ENCODE measurements at regions not wholly inside any gene's neighbourhood (a gene's known extent, or its start where the extent isn't known, plus 50 kb on each side); places are given as distances from the start of the nearest gene placed in this dataset.

DNA sequence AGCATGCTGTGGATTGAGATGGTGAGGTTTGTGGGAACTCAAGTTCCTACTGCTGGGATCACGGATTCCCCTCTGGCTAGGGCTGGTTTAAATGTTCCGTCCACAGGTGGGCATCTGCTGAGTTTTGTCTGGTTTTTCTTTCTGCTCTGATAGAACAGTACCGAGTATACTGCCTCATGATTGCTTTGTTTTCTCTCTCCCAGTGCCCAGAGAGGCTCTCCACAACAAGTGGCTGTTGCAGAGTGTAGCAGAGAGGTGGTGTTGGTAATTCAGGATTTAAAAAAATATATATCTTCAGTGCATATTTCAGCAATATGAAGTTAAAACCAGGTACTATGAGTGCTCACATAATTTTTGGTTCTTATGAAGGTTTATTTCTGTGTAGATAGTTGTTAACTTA is 213.7 kb downstream of the TEX13C start:
- Histone ChIP-seq H3K4me3 (no peak overlapping the region), H3K79me2 (ENCODE audit: insufficient read depth) (no peaks in the 10 kb centered on the region), H3K9me2 (ENCODE audit: insufficient read depth) (no peaks in the 10 kb centered on the region), H3F3A (ENCODE audit: insufficient read depth) (no peaks in the 10 kb centered on the region), H3K4me1 (ENCODE audit: insufficient read depth) (no peaks in the 10 kb centered on the region), H3K9ac (no peak overlapping the region), H3K4me2 (ENCODE audit: unreplicated experiment) (no peak overlapping the region), H3K27me3 (replicated peaks; ENCODE audit: insufficient read depth) (no peaks in the 10 kb centered on the region), H3K9me3 (ENCODE audit: low read depth) (no peaks in the 10 kb centered on the region), H3K27ac (no peak overlapping the region), H3K36me3 (ENCODE audit: low read depth) (no peaks in the 10 kb centered on the region), H2AFZ (no peak overlapping the region), H4K20me1 (ENCODE audit: insufficient read depth) (no peaks in the 10 kb centered on the region)
- TF ChIP-seq EZH2 (IDR thresholded peaks at IDR 0.05; ENCODE audit: insufficient read depth, poor library complexity, severe bottlenecking) (no peak), EZH2phosphoT487 (IDR thresholded peaks at IDR 0.05; ENCODE audit: insufficient read depth, low read depth) (no peak)
- DNase-seq = no peak
- in situ Hi-C loops (cut with MboI) = no loop called here
- 13 to 15% methylated on average over 3 of the region's 3 CpGs for WGBS, 2 experiments (ENCODE audit: low coverage in 1 of 2, low lambda C conversion rate in 2 of 2, missing lambda C conversion rate in 2 of 2)

- Histone ChIP-seq H3K9ac (no peak overlapping the region), H3K4me2 (ENCODE audit: unreplicated experiment) (no peak overlapping the region), H3K9me3 (ENCODE audit: low read depth) (no peaks in the 10 kb centered on the region), H3K79me2 (ENCODE audit: insufficient read depth) (no peaks in the 10 kb centered on the region), H2AFZ (no peak overlapping the region), H4K20me1 (ENCODE audit: insufficient read depth) (no peaks in the 10 kb centered on the region), H3K36me3 (ENCODE audit: low read depth) (no peaks in the 10 kb centered on the region), H3K27ac (no peak overlapping the region), H3K4me3 (no peak overlapping the region), H3F3A (ENCODE audit: insufficient read depth) (no peaks in the 10 kb centered on the region), H3K9me2 (ENCODE audit: insufficient read depth) (no peaks in the 10 kb centered on the region), H3K4me1 (ENCODE audit: insufficient read depth) (no peaks in the 10 kb centered on the region), H3K27me3 (replicated peaks; ENCODE audit: insufficient read depth) (no peaks in the 10 kb centered on the region)
- no peak for TF ChIP-seq EZH2 (IDR thresholded peaks at IDR 0.05; ENCODE audit: insufficient read depth, poor library complexity, severe bottlenecking)
- no peak for TF ChIP-seq EZH2phosphoT487 (IDR thresholded peaks at IDR 0.05; ENCODE audit: insufficient read depth, low read depth)
- no peak for DNase-seq
- in situ Hi-C loops (cut with MboI) = no loop called here
- WGBS, 2 experiments (ENCODE audit: low coverage in 1 of 2, low lambda C conversion rate in 2 of 2, missing lambda C conversion rate in 2 of 2) = 44 to 56% methylated on average over 3 of the region's 3 CpGs
These were observed 224.5 kb downstream of the TEX13C start for GRCh38 chrX:125544031-125544660.

GRCh38 chrX:125544856-125545255 is 225.2 kb downstream of the TEX13C start:
- WGBS, 2 experiments (ENCODE audit: low coverage in 1 of 2, low lambda C conversion rate in 2 of 2, missing lambda C conversion rate in 2 of 2) = 0% methylated on average over 2 of the region's 2 CpGs
- H2AFZ ChIP-seq = no peak overlapping the region
- TF ChIP-seq EZH2phosphoT487 (IDR thresholded peaks at IDR 0.05; ENCODE audit: insufficient read depth, low read depth) = no peak
- no peak for TF ChIP-seq EZH2 (IDR thresholded peaks at IDR 0.05; ENCODE audit: insufficient read depth, poor library complexity, severe bottlenecking)
- H3K9me2 ChIP-seq (ENCODE audit: insufficient read depth) = no peaks in the 10 kb centered on the region
- H3K27me3 ChIP-seq (replicated peaks; ENCODE audit: insufficient read depth) = no peaks in the 10 kb centered on the region
- H3K9ac ChIP-seq = no peak overlapping the region
- no peaks in the 10 kb centered on the region for H4K20me1 ChIP-seq (ENCODE audit: insufficient read depth)
- H3K36me3 ChIP-seq (ENCODE audit: low read depth) = no peaks in the 10 kb centered on the region
- no peaks in the 10 kb centered on the region for H3F3A ChIP-seq (ENCODE audit: insufficient read depth)
- no peaks in the 10 kb centered on the region for H3K4me1 ChIP-seq (ENCODE audit: insufficient read depth)
- H3K9me3 ChIP-seq (ENCODE audit: low read depth) = no peaks in the 10 kb centered on the region
- H3K27ac ChIP-seq = no peak overlapping the region
- H3K4me2 ChIP-seq (ENCODE audit: unreplicated experiment) = no peak overlapping the region
- in situ Hi-C loops (cut with MboI) = no loop called here
- H3K79me2 ChIP-seq (ENCODE audit: insufficient read depth) = no peaks in the 10 kb centered on the region
- H3K4me3 ChIP-seq = no peak overlapping the region
- DNase-seq = no peak

DNA sequence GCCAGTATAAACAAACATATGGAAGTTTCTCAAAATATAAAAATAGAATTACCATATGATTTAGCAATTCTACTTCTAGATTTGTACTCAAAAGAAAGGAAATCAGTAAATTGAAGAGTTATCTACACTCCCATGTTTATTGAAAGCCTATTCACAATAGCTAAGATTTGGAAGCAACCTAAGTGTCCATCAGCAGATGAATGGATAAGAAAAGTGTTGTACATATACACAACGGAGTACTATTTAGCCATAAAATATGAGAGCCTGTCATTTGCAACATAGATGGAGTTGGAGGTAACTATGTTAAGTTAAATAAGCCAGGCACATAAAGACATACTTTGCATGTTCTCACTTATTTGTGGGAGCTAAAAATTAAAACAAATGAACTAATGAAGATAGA is 257.8 kb downstream of the TEX13C start:
- H3K9me2 ChIP-seq (ENCODE audit: insufficient read depth) = no peaks in the 10 kb centered on the region
- no peak overlapping the region for H3K4me3 ChIP-seq
- in situ Hi-C loops (cut with MboI) = no loop called here
- H3K79me2 ChIP-seq (ENCODE audit: insufficient read depth) = no peaks in the 10 kb centered on the region
- 11 to 14% methylated on average over 1 of the region's 1 CpG for WGBS, 2 experiments (ENCODE audit: low coverage in 1 of 2, low lambda C conversion rate in 2 of 2, missing lambda C conversion rate in 2 of 2)
- H3K27me3 ChIP-seq (replicated peaks; ENCODE audit: insufficient read depth) = no peaks in the 10 kb centered on the region
- H3K27ac ChIP-seq = no peak overlapping the region
- no peaks in the 10 kb centered on the region for H3K4me1 ChIP-seq (ENCODE audit: insufficient read depth)
- H3K4me2 ChIP-seq (ENCODE audit: unreplicated experiment) = no peak overlapping the region
- no peak overlapping the region for H2AFZ ChIP-seq
- H3K9ac ChIP-seq = no peak overlapping the region
- no peaks in the 10 kb centered on the region for H3K36me3 ChIP-seq (ENCODE audit: low read depth)
- TF ChIP-seq EZH2 (IDR thresholded peaks at IDR 0.05; ENCODE audit: insufficient read depth, poor library complexity, severe bottlenecking) (no peak), EZH2phosphoT487 (IDR thresholded peaks at IDR 0.05; ENCODE audit: insufficient read depth, low read depth) (no peak)
- DNase-seq = no peak
- no peaks in the 10 kb centered on the region for H3F3A ChIP-seq (ENCODE audit: insufficient read depth)
- H3K9me3 ChIP-seq (ENCODE audit: low read depth) = no peaks in the 10 kb centered on the region
- H4K20me1 ChIP-seq (ENCODE audit: insufficient read depth) = no peaks in the 10 kb centered on the region

DNA sequence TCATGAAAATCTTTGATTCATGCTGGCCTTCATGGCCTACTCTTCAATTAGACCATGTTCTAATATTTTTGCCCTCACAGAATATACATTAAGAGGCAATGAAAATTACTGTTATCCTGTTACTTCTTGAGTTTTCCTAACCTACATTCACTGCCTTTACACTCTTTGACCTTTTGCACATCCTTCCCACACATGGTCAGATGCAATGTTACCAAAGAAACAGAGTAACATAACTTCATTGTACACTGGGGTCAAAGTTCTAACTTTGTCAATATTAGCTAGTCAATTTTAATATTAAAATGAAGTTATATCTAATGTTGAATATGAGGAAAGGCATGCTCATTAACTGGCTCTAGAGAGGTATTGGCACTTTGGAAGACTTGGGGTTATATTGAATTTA is 284.8 kb downstream of the TEX13C start:
- Histone ChIP-seq H3K79me2 (ENCODE audit: insufficient read depth) (no peaks in the 10 kb centered on the region), H4K20me1 (ENCODE audit: insufficient read depth) (no peaks in the 10 kb centered on the region), H3K4me3 (no peak overlapping the region), H3K9me3 (ENCODE audit: low read depth) (no peaks in the 10 kb centered on the region), H3K27ac (no peak overlapping the region), H3K4me2 (ENCODE audit: unreplicated experiment) (no peak overlapping the region), H3K36me3 (ENCODE audit: low read depth) (no peaks in the 10 kb centered on the region), H3K9me2 (ENCODE audit: insufficient read depth) (no peaks in the 10 kb centered on the region), H2AFZ (no peak overlapping the region), H3F3A (ENCODE audit: insufficient read depth) (no peaks in the 10 kb centered on the region), H3K4me1 (ENCODE audit: insufficient read depth) (no peaks in the 10 kb centered on the region), H3K27me3 (replicated peaks; ENCODE audit: insufficient read depth) (no peaks in the 10 kb centered on the region), H3K9ac (no peak overlapping the region)
- DNase-seq = no peak
- in situ Hi-C loops (cut with MboI) = no loop called here
- no peak for TF ChIP-seq EZH2 (IDR thresholded peaks at IDR 0.05; ENCODE audit: insufficient read depth, poor library complexity, severe bottlenecking)
- no peak for TF ChIP-seq EZH2phosphoT487 (IDR thresholded peaks at IDR 0.05; ENCODE audit: insufficient read depth, low read depth)
